Neural progenitor cell (in vitro differentiated cells): ENCODE measurements at regions not wholly inside any gene's neighbourhood (a gene's known extent, or its start where the extent isn't known, plus 50 kb on each side); places are given as distances from the start of the nearest gene placed in this dataset.

ENCODE experiments used
- CTCF ChIP-seq: fragments of 200-600 bp; sonication (generic); IDR thresholded peaks from 2 replicates; pipeline ENCODE4 v1.5.1; 2017; ENCODE audit warnings: antibody characterized with exemption, mild to moderate bottlenecking
- EZH2 ChIP-seq: fragments of 200-600 bp; sonication (generic); IDR thresholded peaks from 2 replicates; pipeline ENCODE4 v1.6.1; 2017; ENCODE audit warnings: antibody characterized with exemption, mild to moderate bottlenecking, moderate library complexity

GRCh38 chr12:23133471-23133870, 508.5 kb downstream of the ETNK1 start:
- TF ChIP-seq CTCF (no peak), EZH2 (no peak)
